ENCODE measurements at regions not wholly inside any gene's neighbourhood (a gene's known extent, or its start where the extent isn't known, plus 50 kb on each side); places are given as distances from the start of the nearest gene placed in this dataset.

DNA sequence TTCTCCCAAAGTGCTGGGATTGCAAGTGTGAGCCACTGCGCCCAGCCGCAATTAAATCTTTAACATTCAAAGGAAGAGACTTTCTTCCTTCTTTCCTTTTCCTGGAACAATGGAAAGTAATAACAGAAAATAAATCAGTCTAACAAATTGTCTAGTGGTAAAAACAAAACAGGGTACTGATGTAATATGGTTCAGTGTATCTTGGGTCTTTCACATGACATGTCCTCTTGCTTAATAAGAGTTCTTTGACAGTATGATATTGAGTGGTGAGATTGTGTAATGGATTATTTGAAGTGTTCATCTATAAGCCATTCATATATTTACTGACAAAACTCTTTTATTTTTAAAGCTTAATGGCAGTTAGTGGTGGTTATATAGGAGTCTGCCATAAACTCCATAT is 256.6 kb downstream of the SPRY1 start:
- TF ChIP-seq EZH2 (IDR thresholded peaks at IDR 0.05; ENCODE audit: insufficient read depth, poor library complexity, severe bottlenecking) (no peak), EZH2phosphoT487 (IDR thresholded peaks at IDR 0.05; ENCODE audit: insufficient read depth, low read depth) (no peak)
